Stomach (tissue), 8 donors: ENCODE measurements at regions not wholly inside any gene's neighbourhood (a gene's known extent, or its start where the extent isn't known, plus 50 kb on each side); places are given as distances from the start of the nearest gene placed in this dataset.
"Not testable (repeated sequence)": the region's sequence is repeated elsewhere in the genome, so short reads cannot be mapped to it uniquely, and the experiment has no call there.

ENCODE experiments used
- DNase-seq, 2 donors: peaks; one replicate each; pipeline versions ENCODE4 v3.0.0 to v3.0.0-alpha.2; 2013 to 2019
- H3K27ac ChIP-seq, 5 donors: fragments of 200-600 bp in 4 of 5; sonication (generic) in 4 of 5; one replicate each; pipeline ENCODE4 v1.5.1; 2013 to 2019; ENCODE audit warnings: mild to moderate bottlenecking in 1 of 5, moderate library complexity in 1 of 5
- H3K27me3 ChIP-seq, 3 donors: fragments of 200-600 bp; sonication (generic); one replicate each; pipeline ENCODE4 v1.5.1; 2017 to 2019; ENCODE audit warnings: mixed run types in 1 of 3
- H3K36me3 ChIP-seq, 4 donors: fragments of 200-600 bp; sonication (generic); 1 replicate in 3 of 4; 2 replicates in 1 of 4; pipeline ENCODE4 v1.5.1; 2016 to 2019
- H3K4me1 ChIP-seq, 4 donors: fragments of 200-600 bp; sonication (generic); one replicate each; pipeline ENCODE4 v1.5.1; 2016 to 2019
- H3K4me3 ChIP-seq, 4 donors: fragments of 200-600 bp; sonication (generic) in 3 of 4; one replicate each; pipeline ENCODE4 v1.5.1; 2016 to 2019; ENCODE audit warnings: mild to moderate bottlenecking in 1 of 4
- H3K9me3 ChIP-seq, 4 donors: fragments of 200-600 bp; sonication (generic); one replicate each; pipeline ENCODE4 v1.5.1; 2016 to 2019
- EP300 ChIP-seq: sonication (generic); formaldehyde crosslinking; IDR thresholded peaks from one replicate; pipeline ENCODE4 v1.6.1; 2017; ENCODE audit warnings: antibody characterized with exemption
- POLR2A ChIP-seq, 4 donors: fragments of 450-650 bp; IDR thresholded peaks; one replicate each; pipeline ENCODE4 v1.6.1; 2016; ENCODE audit warnings: antibody characterized with exemption in 4 of 4, control low read depth in 2 of 4, mild to moderate bottlenecking in 1 of 4, moderate library complexity in 1 of 4
- POLR2AphosphoS5 ChIP-seq, 3 donors: sonication (generic); formaldehyde crosslinking; IDR thresholded peaks; one replicate each; pipeline ENCODE4 v1.6.1; 2016; ENCODE audit warnings: antibody characterized with exemption in 3 of 3
- WGBS, 5 donors: extraction: QIAGEN DNeasy Blood & Tissue Kit in 3 of 5; methylation state at CpG; one replicate each; pipeline versions ENCODE4 v1.1.5 to v1.1.7; 2013 to 2018; 5-methylcytosine and 5-hydroxymethylcytosine counted together
- intact Hi-C: fragments of 100-400 bp; cut with DNase I; formaldehyde crosslinking; loops from one replicate; pipeline ENCODE4 v1.15.1; 2023; ENCODE audit warnings: low total_unique reads
- TF ChIP-seq, protein P1 (sequence below), 7 experiments: fragments of 450-650 bp in 4 of 7; fragments of 200-600 bp in 3 of 7; sonication (generic) in 3 of 7; IDR thresholded peaks; one replicate each; pipeline ENCODE4 v1.5.1; 2016 to 2019; ENCODE audit warnings: antibody characterized with exemption in 7 of 7, control low read depth in 2 of 7, mild to moderate bottlenecking in 1 of 7
- donor health status: healthy with polysubstance abuse.
- donor health status: Bipolar disorder and iron deficiency.
- donor health status: healthy.

- Histone ChIP-seq H3K4me3 (no peak overlapping the region), H3K36me3 (no peaks in the 10 kb centered on the region), H3K4me1 (peaks cover 0 to 5% (median 0%) of the 10 kb centered on the region in 4 donors), H3K9me3 (no peaks in the 10 kb centered on the region), H3K27ac (no peak overlapping the region), H3K27me3 (no peaks in the 10 kb centered on the region)
- TF ChIP-seq POLR2AphosphoS5 (IDR thresholded peaks at IDR 0.05), result no peak
- TF ChIP-seq, protein P1, sequence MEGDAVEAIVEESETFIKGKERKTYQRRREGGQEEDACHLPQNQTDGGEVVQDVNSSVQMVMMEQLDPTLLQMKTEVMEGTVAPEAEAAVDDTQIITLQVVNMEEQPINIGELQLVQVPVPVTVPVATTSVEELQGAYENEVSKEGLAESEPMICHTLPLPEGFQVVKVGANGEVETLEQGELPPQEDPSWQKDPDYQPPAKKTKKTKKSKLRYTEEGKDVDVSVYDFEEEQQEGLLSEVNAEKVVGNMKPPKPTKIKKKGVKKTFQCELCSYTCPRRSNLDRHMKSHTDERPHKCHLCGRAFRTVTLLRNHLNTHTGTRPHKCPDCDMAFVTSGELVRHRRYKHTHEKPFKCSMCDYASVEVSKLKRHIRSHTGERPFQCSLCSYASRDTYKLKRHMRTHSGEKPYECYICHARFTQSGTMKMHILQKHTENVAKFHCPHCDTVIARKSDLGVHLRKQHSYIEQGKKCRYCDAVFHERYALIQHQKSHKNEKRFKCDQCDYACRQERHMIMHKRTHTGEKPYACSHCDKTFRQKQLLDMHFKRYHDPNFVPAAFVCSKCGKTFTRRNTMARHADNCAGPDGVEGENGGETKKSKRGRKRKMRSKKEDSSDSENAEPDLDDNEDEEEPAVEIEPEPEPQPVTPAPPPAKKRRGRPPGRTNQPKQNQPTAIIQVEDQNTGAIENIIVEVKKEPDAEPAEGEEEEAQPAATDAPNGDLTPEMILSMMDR (IDR thresholded peaks at IDR 0.05), result no peak
- no peak for TF ChIP-seq EP300
- no peak for TF ChIP-seq POLR2A (IDR thresholded peaks at IDR 0.05)
- DNase-seq, result peak in 1 of 2 donors; percentile 24
- intact Hi-C loops, result no loop called here
- 45 to 60% (median 50%) methylated on average over 3 of the region's 3 CpGs for whole genome bisulfite sequencing, 5 donors
These were observed 323.4 kb downstream of the BTBD3 start for GRCh38 chr20:12241065-12241464.

- no peak for DNase-seq
- Histone ChIP-seq H3K27ac (no peak overlapping the region), H3K9me3 (no peaks in the 10 kb centered on the region), H3K4me1 (no peaks in the 10 kb centered on the region), H3K4me3 (no peak overlapping the region), H3K27me3 (no peaks in the 10 kb centered on the region), H3K36me3 (no peaks in the 10 kb centered on the region)
- no peak for TF ChIP-seq EP300
- no peak for TF ChIP-seq POLR2AphosphoS5 (IDR thresholded peaks at IDR 0.05)
- TF ChIP-seq, protein P1 (IDR thresholded peaks at IDR 0.05), result no peak
- TF ChIP-seq POLR2A (IDR thresholded peaks at IDR 0.05), result no peak
- 84 to 92% (median 90%) methylated on average over 5 of the region's 5 CpGs for WGBS, 5 donors
- intact Hi-C loops, result no loop called here
These were observed 325.6 kb downstream of the BTBD3 start for GRCh38 chr20:12243327-12243726.

GRCh38 chr20:12248481-12248880 is 330.8 kb downstream of the BTBD3 start:
- TF ChIP-seq POLR2AphosphoS5 (IDR thresholded peaks at IDR 0.05) (no peak), EP300 (no peak), POLR2A (IDR thresholded peaks at IDR 0.05) (no peak)
- TF ChIP-seq, protein P1 (IDR thresholded peaks at IDR 0.05), result no peak
- 61 to 80% (median 75%) methylated on average over 2 of the region's 2 CpGs for WGBS, 5 donors
- Histone ChIP-seq H3K27me3 (no peaks in the 10 kb centered on the region), H3K27ac (no peak overlapping the region), H3K4me3 (no peak overlapping the region), H3K4me1 (no peaks in the 10 kb centered on the region), H3K9me3 (peaks cover 0 to 4% (median 0%) of the 10 kb centered on the region in 4 donors), H3K36me3 (no peaks in the 10 kb centered on the region)
- intact Hi-C loops, result no loop called here
- DNase-seq, result no peak

DNA sequence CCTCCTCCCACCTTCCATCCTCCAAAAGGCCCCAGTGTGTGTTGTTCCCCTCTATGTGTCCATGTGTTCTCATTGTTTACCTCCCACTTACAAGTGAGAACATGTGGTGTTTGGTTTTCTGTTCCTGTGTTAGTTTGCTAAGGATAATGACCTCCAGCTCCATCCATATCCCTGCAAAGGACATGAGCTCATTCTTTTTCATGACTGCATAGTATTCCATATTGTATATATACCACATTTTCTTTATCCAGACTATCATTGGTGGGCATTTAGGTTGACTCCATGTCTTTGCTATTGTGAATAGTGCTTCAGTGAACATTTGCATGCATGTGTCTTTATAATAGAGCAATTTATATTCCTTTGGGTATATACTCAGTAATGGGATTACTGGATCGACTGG is 333.0 kb downstream of the BTBD3 start:
- H3K27ac ChIP-seq, DNase-seq, H3K4me3 ChIP-seq, H3K36me3 ChIP-seq, intact Hi-C loops, H3K4me1 ChIP-seq, H3K9me3 ChIP-seq, H3K27me3 ChIP-seq: not testable (repeated sequence)
- 71 to 92% (median 81%) methylated on average over 1 of the region's 1 CpG for WGBS, 5 donors

DNA sequence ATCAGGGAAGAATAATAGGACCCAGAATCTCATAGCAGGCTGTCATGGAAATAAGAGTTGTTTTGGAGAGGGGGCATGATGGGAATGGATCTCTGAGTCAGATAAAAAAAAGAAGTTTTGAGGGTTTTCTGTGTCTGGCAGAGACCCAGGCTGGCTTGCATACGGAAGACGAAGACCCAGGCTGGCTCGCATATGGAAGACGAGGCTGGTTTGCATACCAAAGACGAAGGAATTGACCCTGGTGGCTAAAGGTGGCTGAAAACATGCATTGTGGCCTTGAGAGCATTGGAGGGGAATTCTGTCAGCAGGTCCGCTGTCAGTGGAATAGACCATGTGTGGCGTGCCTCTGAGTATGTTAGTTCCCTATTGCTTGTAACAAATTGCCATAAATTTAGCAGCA is 335.1 kb downstream of the BTBD3 start:
- no peak for DNase-seq
- WGBS, 5 donors, result 66 to 84% (median 78%) methylated on average over 7 of the region's 7 CpGs
- intact Hi-C loops, result no loop called here
- H3K27me3 ChIP-seq, result no peaks in the 10 kb centered on the region
- H3K9me3 ChIP-seq, result peaks cover 0 to 4% (median 0%) of the 10 kb centered on the region in 4 donors
- TF ChIP-seq, protein P1 (IDR thresholded peaks at IDR 0.05), result no peak
- TF ChIP-seq POLR2A (IDR thresholded peaks at IDR 0.05) (no peak), POLR2AphosphoS5 (IDR thresholded peaks at IDR 0.05) (no peak), EP300 (no peak)
- no peak overlapping the region for H3K27ac ChIP-seq
- H3K4me3 ChIP-seq, result no peak overlapping the region
- H3K36me3 ChIP-seq, result no peaks in the 10 kb centered on the region
- no peaks in the 10 kb centered on the region for H3K4me1 ChIP-seq
